HG03521 (cell line): ENCODE measurements at regions not wholly inside any gene's neighbourhood (a gene's known extent, or its start where the extent isn't known, plus 50 kb on each side); places are given as distances from the start of the nearest gene placed in this dataset.
"Not testable (repeated sequence)": the region's sequence is repeated elsewhere in the genome, so short reads cannot be mapped to it uniquely, and the experiment has no call there.

Source experiments
- ATAC-seq: cut with Tn5 transposase; IDR thresholded peaks from one replicate; pipeline ENCODE4 v1.9.1; 2021; ENCODE audit warnings: mild to moderate bottlenecking, moderate library complexity; ENCODE audit not compliant: unreplicated experiment

- no peak for ATAC-seq
Observed at GRCh38 chr2:53543083-53543482, 224.5 kb upstream of the CHAC2 start.

- no peak for ATAC-seq
Observed at GRCh38 chr2:53536583-53537361, 230.8 kb upstream of the CHAC2 start.

- ATAC-seq: no peak
Observed at GRCh38 chr2:53535234-53535840, 232.3 kb upstream of the CHAC2 start.

GRCh38 chr2:53530126-53530525, 237.5 kb upstream of the CHAC2 start:
- no peak for ATAC-seq

GRCh38 chr2:53527056-53527455, 240.5 kb upstream of the CHAC2 start:
- no peak for ATAC-seq

GRCh38 chr2:53519918-53520841, 247.4 kb upstream of the CHAC2 start:
- ATAC-seq: no peak

- no peak for ATAC-seq
Observed at GRCh38 chr2:53517406-53517805, 250.2 kb upstream of the CHAC2 start.

GRCh38 chr2:53516650-53517049, 251.0 kb upstream of the CHAC2 start:
- ATAC-seq: no peak

GRCh38 chr2:53515435-53516332, 251.9 kb upstream of the CHAC2 start:
- ATAC-seq: no peak

- ATAC-seq: no peak
Observed at GRCh38 chr2:53513167-53513666, 254.4 kb upstream of the CHAC2 start.

- no peak for ATAC-seq
Observed at GRCh38 chr2:53512071-53512826, 255.4 kb upstream of the CHAC2 start.

- no peak for ATAC-seq
Observed at GRCh38 chr2:53511549-53511948, 256.1 kb upstream of the CHAC2 start.

- no peak for ATAC-seq
Observed at GRCh38 chr2:53510401-53510800, 257.2 kb upstream of the CHAC2 start.

- no peak for ATAC-seq
Observed at GRCh38 chr2:53509831-53510388, 257.7 kb upstream of the CHAC2 start.

GRCh38 chr2:53508667-53509066, 258.9 kb upstream of the CHAC2 start:
- ATAC-seq: no peak

GRCh38 chr2:53507070-53507469, 260.5 kb upstream of the CHAC2 start:
- not testable (repeated sequence) for ATAC-seq

GRCh38 chr2:53505826-53506225, 261.8 kb upstream of the CHAC2 start:
- ATAC-seq: no peak

GRCh38 chr2:53504507-53504906, 263.1 kb upstream of the CHAC2 start:
- no peak for ATAC-seq

- no peak for ATAC-seq
Observed at GRCh38 chr2:53500181-53500580, 267.4 kb upstream of the CHAC2 start.
